Karpas-422 (cell line): ENCODE measurements at regions not wholly inside any gene's neighbourhood (a gene's known extent, or its start where the extent isn't known, plus 50 kb on each side); places are given as distances from the start of the nearest gene placed in this dataset.

Experiments used
- DNase-seq: peaks from one replicate; pipeline ENCODE4 v3.0.0-alpha.2; 2015
- H2AFZ ChIP-seq: fragments of 200-600 bp; sonication (generic); 2 replicates; pipeline ENCODE4 v1.6.1; 2014; ENCODE audit warnings: antibody characterized with exemption, low read length, mixed read lengths
- H3K27ac ChIP-seq: fragments of 200-600 bp; sonication (generic); 2 replicates; pipeline ENCODE4 v1.5.1; 2014; ENCODE audit warnings: mild to moderate bottlenecking, low read length, moderate library complexity
- H3K27me3 ChIP-seq: fragments of 200-600 bp; sonication (generic); 2 replicates; pipeline ENCODE4 v1.6.1; 2014; ENCODE audit warnings: low read length, mixed read lengths
- H3K36me3 ChIP-seq: fragments of 200-600 bp; sonication (generic); 2 replicates; pipeline ENCODE4 v1.6.1; 2014; ENCODE audit warnings: low read length, mixed read lengths; ENCODE audit not compliant: insufficient read depth
- H3K4me1 ChIP-seq: fragments of 200-600 bp; sonication (generic); 2 replicates; pipeline ENCODE4 v1.6.1; 2014; ENCODE audit warnings: mild to moderate bottlenecking, low read length, mixed read lengths
- H3K4me2 ChIP-seq: fragments of 200-600 bp; sonication (generic); 2 replicates; pipeline ENCODE4 v1.6.1; 2014; ENCODE audit warnings: low read length, low read depth, mild to moderate bottlenecking; ENCODE audit not compliant: poor library complexity, severe bottlenecking
- H3K4me3 ChIP-seq: fragments of 200-600 bp; sonication (generic); 2 replicates; pipeline ENCODE4 v1.5.1; 2014; ENCODE audit warnings: mild to moderate bottlenecking, antibody characterized with exemption, low read length, mixed read lengths
- H3K79me2 ChIP-seq: fragments of 200-600 bp; sonication (generic); 2 replicates; pipeline ENCODE4 v1.6.1; 2014; ENCODE audit warnings: mild to moderate bottlenecking, low read length, mixed read lengths
- H3K9ac ChIP-seq: fragments of 200-600 bp; sonication (generic); 2 replicates; pipeline ENCODE4 v1.6.0; 2014; ENCODE audit warnings: low read length
- H3K9me2 ChIP-seq: fragments of 200-600 bp; sonication (generic), shearing (Covaris generic); replicated peaks from 2 replicates; pipeline ENCODE4 v1.6.0; 2014; ENCODE audit warnings: mild to moderate bottlenecking, low read length, moderate library complexity; ENCODE audit not compliant: insufficient read depth
- H3K9me3 ChIP-seq: fragments of 300-700, 200-600 bp; sonication (generic); 2 replicates; pipeline ENCODE4 v1.6.1; 2014; ENCODE audit warnings: low read length, mixed read lengths
- H4K20me1 ChIP-seq: fragments of 200-600 bp; sonication (generic); 2 replicates; pipeline ENCODE4 v1.6.1; 2014; ENCODE audit warnings: mild to moderate bottlenecking, antibody characterized with exemption, low read length, low read depth; ENCODE audit not compliant: insufficient read depth

DNA sequence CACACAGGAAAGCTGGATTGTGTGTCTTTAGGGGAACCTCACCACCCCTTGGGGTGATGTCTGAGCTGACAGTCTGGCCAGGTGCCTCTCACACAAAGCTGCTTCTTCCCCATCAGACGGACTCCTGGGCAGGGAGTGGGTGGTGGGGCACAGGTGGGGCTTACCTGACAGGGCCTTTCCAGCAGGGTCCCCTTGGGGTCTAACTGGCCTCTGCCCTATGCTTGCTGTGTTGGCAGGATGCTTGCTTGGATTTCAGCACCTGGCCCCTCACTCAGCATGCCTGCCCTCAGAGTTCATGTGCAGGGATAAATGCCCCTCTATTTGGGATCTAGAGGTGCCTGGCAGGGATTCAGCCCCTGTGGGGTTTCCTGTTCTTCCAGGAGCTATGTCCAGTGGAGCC is 496.9 kb upstream of the ZMIZ1 start:
- Histone ChIP-seq H2AFZ (no peak overlapping the region), H3K27me3 (no peaks in the 10 kb centered on the region), H3K9me2 (no peaks in the 10 kb centered on the region), H3K4me3 (no peak overlapping the region), H3K36me3 (no peaks in the 10 kb centered on the region), H3K4me1 (no peaks in the 10 kb centered on the region), H4K20me1 (no peaks in the 10 kb centered on the region), H3K4me2 (no peak overlapping the region), H3K9ac (no peak overlapping the region), H3K27ac (no peak overlapping the region), H3K79me2 (no peaks in the 10 kb centered on the region), H3K9me3 (no peaks in the 10 kb centered on the region)
- DNase-seq: no peak

DNA sequence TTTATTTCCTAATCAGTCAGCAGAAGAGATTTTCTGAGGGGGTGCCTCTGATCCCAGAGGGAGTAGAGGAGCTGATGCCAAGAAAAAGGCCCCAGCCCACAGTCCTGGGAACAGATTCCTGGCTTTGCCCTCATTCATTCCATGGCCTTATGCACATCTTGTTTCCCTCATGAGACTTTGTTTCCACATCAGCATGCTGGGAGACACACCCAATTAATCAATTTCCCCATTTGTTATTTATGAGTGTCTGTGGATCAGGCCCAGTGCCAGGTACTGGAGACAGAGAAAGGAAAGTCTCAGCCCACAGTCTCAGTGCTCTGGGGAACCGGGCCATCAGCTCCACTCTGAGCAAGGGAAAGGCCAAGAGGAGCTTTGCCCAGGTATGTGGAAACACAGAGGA is 496.2 kb upstream of the ZMIZ1 start:
- no peaks in the 10 kb centered on the region for H4K20me1 ChIP-seq
- H3K27ac ChIP-seq: no peak overlapping the region
- H3K4me1 ChIP-seq: peaks cover 1% of the 10 kb centered on the region
- H3K9me3 ChIP-seq: no peaks in the 10 kb centered on the region
- no peaks in the 10 kb centered on the region for H3K79me2 ChIP-seq
- H3K27me3 ChIP-seq: no peaks in the 10 kb centered on the region
- H3K4me2 ChIP-seq: no peak overlapping the region
- H3K36me3 ChIP-seq: no peaks in the 10 kb centered on the region
- no peak for DNase-seq
- H3K4me3 ChIP-seq: no peak overlapping the region
- H3K9me2 ChIP-seq: no peaks in the 10 kb centered on the region
- H2AFZ ChIP-seq: no peak overlapping the region
- no peak overlapping the region for H3K9ac ChIP-seq

- H3K9ac ChIP-seq: no peak overlapping the region
- no peak for DNase-seq
- H3K9me2 ChIP-seq: no peaks in the 10 kb centered on the region
- no peaks in the 10 kb centered on the region for H3K9me3 ChIP-seq
- H3K4me2 ChIP-seq: no peak overlapping the region
- no peaks in the 10 kb centered on the region for H3K27me3 ChIP-seq
- H3K36me3 ChIP-seq: no peaks in the 10 kb centered on the region
- no peaks in the 10 kb centered on the region for H3K79me2 ChIP-seq
- H3K27ac ChIP-seq: no peak overlapping the region
- no peaks in the 10 kb centered on the region for H4K20me1 ChIP-seq
- peaks cover 10% of the 10 kb centered on the region for H3K4me1 ChIP-seq
- H2AFZ ChIP-seq: no peak overlapping the region
- H3K4me3 ChIP-seq: no peak overlapping the region
Measured at GRCh38 chr10:78574547-78574946, 494.2 kb upstream of the ZMIZ1 start.

DNA sequence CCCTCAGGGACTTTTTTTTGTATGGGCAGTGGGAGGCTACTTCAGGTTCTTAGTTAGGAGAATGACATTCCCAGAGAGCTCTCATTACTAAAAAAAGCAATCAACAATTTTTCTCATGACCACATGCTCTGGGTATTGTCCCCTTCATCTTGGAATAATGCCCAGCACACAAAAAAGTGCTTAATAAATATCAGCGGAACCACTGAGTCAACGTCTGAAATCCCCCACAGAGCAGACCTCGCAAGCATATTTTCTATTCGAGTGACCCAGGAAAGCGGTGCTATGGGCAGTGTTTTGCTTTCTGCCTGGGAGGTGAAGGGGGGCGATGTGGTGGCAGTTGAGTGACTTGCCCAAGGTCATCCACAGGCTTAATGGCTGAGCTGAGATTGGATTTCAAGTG is 493.4 kb upstream of the ZMIZ1 start:
- H4K20me1 ChIP-seq: no peaks in the 10 kb centered on the region
- no peak for DNase-seq
- peaks cover 10% of the 10 kb centered on the region for H3K4me1 ChIP-seq
- H3K4me3 ChIP-seq: no peak overlapping the region
- H3K27me3 ChIP-seq: no peaks in the 10 kb centered on the region
- no peaks in the 10 kb centered on the region for H3K9me2 ChIP-seq
- no peak overlapping the region for H2AFZ ChIP-seq
- H3K4me2 ChIP-seq: no peak overlapping the region
- no peak overlapping the region for H3K27ac ChIP-seq
- no peaks in the 10 kb centered on the region for H3K36me3 ChIP-seq
- no peak overlapping the region for H3K9ac ChIP-seq
- no peaks in the 10 kb centered on the region for H3K9me3 ChIP-seq
- H3K79me2 ChIP-seq: no peaks in the 10 kb centered on the region

GRCh38 chr10:78576276-78576675 is 492.5 kb upstream of the ZMIZ1 start:
- H3K9me2 ChIP-seq: no peaks in the 10 kb centered on the region
- H3K9me3 ChIP-seq: no peaks in the 10 kb centered on the region
- no peak overlapping the region for H3K27ac ChIP-seq
- no peaks in the 10 kb centered on the region for H3K36me3 ChIP-seq
- no peaks in the 10 kb centered on the region for H3K27me3 ChIP-seq
- no peak for DNase-seq
- no peaks in the 10 kb centered on the region for H3K79me2 ChIP-seq
- no peak overlapping the region for H3K9ac ChIP-seq
- H4K20me1 ChIP-seq: no peaks in the 10 kb centered on the region
- no peak overlapping the region for H3K4me3 ChIP-seq
- H3K4me2 ChIP-seq: no peak overlapping the region
- H2AFZ ChIP-seq: no peak overlapping the region
- peaks cover 10% of the 10 kb centered on the region for H3K4me1 ChIP-seq

DNA sequence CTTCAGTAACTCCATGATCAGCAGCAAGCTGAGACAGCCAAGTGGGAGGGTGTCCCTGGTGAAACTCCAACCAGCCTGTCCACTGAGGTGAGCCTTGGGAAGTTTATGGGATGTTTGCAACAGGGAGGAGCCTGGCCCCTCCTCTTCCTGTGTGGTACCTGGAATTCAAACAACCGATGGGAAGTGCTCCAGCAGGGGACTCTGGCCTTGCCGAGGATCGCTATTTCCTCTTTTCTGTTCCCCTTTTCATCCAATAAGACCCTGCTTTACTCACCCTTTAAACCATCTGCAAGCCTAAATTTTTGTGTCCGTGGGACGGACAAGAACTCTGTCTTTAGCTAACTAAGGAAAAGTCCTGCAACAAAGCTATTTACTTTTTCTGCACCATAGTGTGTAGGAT is 491.1 kb upstream of the ZMIZ1 start:
- Histone ChIP-seq H2AFZ (no peak overlapping the region), H3K9me3 (no peaks in the 10 kb centered on the region), H3K27ac (no peak overlapping the region), H3K4me3 (no peak overlapping the region), H4K20me1 (no peaks in the 10 kb centered on the region), H3K36me3 (no peaks in the 10 kb centered on the region), H3K79me2 (no peaks in the 10 kb centered on the region), H3K9me2 (no peaks in the 10 kb centered on the region), H3K9ac (no peak overlapping the region), H3K27me3 (no peaks in the 10 kb centered on the region), H3K4me2 (peak overlapping the region; percentile 6), H3K4me1 (peaks cover 10% of the 10 kb centered on the region)
- DNase-seq: peak; percentile 47

- no peak for DNase-seq
- no peak overlapping the region for H3K9ac ChIP-seq
Measured at GRCh38 chr10:78578929-78579328, 489.8 kb upstream of the ZMIZ1 start.

DNA sequence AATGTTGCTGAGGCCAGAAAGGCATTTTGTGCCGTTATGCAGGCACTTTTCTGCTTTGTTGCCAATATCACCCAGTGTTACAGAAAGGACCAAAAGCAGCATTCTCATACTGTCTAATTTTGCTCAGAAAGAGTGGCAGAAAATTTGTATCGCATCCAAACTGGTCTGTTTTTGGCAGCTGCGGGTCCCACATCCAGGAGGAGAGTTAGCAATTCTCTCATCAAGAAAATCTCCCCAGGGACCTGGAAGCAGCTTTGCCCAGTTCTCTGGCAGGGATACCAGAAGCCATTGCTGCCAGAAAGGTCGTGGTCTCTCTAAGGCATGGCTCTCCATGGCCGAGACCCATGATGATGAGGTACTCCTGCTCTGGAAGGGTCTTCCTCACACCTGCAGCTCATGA is 489.2 kb upstream of the ZMIZ1 start:
- Histone ChIP-seq H3K27me3 (no peaks in the 10 kb centered on the region), H2AFZ (no peak overlapping the region), H3K79me2 (no peaks in the 10 kb centered on the region), H3K4me2 (no peak overlapping the region), H3K4me3 (no peak overlapping the region), H3K9me2 (no peaks in the 10 kb centered on the region), H3K4me1 (peaks cover 10% of the 10 kb centered on the region), H3K9ac (no peak overlapping the region), H3K9me3 (no peaks in the 10 kb centered on the region), H3K27ac (no peak overlapping the region), H4K20me1 (no peaks in the 10 kb centered on the region), H3K36me3 (no peaks in the 10 kb centered on the region)
- DNase-seq: no peak

More at GRCh38 chr10:78578929-78579328, 489.8 kb upstream of the ZMIZ1 start:
- Histone ChIP-seq H2AFZ (no peak overlapping the region), H3K4me3 (no peak overlapping the region), H3K79me2 (no peaks in the 10 kb centered on the region), H3K27me3 (no peaks in the 10 kb centered on the region), H3K27ac (no peak overlapping the region), H3K4me2 (no peak overlapping the region), H3K9me3 (no peaks in the 10 kb centered on the region), H4K20me1 (no peaks in the 10 kb centered on the region), H3K4me1 (peaks cover 10% of the 10 kb centered on the region), H3K36me3 (no peaks in the 10 kb centered on the region), H3K9me2 (no peaks in the 10 kb centered on the region)

- Histone ChIP-seq H3K9ac (no peak overlapping the region), H3K79me2 (no peaks in the 10 kb centered on the region), H3K4me1 (peaks cover 10% of the 10 kb centered on the region), H3K4me3 (no peak overlapping the region), H3K9me3 (no peaks in the 10 kb centered on the region), H2AFZ (no peak overlapping the region), H3K27ac (no peak overlapping the region), H3K4me2 (no peak overlapping the region), H3K36me3 (no peaks in the 10 kb centered on the region), H3K27me3 (no peaks in the 10 kb centered on the region), H3K9me2 (no peaks in the 10 kb centered on the region), H4K20me1 (no peaks in the 10 kb centered on the region)
- DNase-seq: no peak
Measured at GRCh38 chr10:78579995-78580394, 488.8 kb upstream of the ZMIZ1 start.
